Right lobe of liver (tissue), 4 donors: ENCODE measurements at regions not wholly inside any gene's neighbourhood (a gene's known extent, or its start where the extent isn't known, plus 50 kb on each side); places are given as distances from the start of the nearest gene placed in this dataset.

ENCODE experiments used
- POLR2A ChIP-seq: fragments of 450-650 bp; IDR thresholded peaks from one replicate; pipeline ENCODE4 v1.6.1; 2017; ENCODE audit warnings: antibody characterized with exemption, mild to moderate bottlenecking
- TF ChIP-seq, protein P1 (sequence below), 4 donors: fragments of 200-600 bp in 3 of 4; fragments of 450-650 bp in 1 of 4; IDR thresholded peaks; one replicate each; pipeline versions ENCODE4 v1.5.1 to v1.8.0; 2016 to 2022; ENCODE audit warnings: antibody characterized with exemption in 4 of 4, mild to moderate bottlenecking in 2 of 4
- donor health status: DM: no; HTN: no; CAD: no.
- donor health status: DM: no; HTN: no; CAD: no.
- donor health status: DM: no; HTN: yes; CAD: no.

DNA sequence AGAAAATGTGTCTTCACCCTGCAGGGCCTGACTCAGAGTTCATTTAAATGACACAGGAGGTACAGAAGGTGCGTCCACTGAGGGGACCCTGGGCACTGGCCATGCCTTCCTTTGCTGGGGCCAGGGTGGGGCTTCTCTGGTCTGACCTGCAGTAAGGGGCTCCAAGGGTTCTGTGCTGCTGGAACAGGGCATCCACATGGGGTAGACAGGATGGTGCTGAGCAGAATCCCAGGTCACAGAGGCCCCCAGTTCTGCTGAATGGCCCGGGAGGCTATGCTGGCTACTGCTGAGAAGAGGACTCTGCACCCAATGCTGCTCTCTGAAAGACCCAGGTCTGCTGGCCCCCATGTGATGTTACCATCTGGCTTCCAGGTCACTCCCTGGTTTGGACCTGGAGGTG lies 150.4 kb upstream of the GGTLC1 start:
- TF ChIP-seq, protein P1, sequence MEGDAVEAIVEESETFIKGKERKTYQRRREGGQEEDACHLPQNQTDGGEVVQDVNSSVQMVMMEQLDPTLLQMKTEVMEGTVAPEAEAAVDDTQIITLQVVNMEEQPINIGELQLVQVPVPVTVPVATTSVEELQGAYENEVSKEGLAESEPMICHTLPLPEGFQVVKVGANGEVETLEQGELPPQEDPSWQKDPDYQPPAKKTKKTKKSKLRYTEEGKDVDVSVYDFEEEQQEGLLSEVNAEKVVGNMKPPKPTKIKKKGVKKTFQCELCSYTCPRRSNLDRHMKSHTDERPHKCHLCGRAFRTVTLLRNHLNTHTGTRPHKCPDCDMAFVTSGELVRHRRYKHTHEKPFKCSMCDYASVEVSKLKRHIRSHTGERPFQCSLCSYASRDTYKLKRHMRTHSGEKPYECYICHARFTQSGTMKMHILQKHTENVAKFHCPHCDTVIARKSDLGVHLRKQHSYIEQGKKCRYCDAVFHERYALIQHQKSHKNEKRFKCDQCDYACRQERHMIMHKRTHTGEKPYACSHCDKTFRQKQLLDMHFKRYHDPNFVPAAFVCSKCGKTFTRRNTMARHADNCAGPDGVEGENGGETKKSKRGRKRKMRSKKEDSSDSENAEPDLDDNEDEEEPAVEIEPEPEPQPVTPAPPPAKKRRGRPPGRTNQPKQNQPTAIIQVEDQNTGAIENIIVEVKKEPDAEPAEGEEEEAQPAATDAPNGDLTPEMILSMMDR (IDR thresholded peaks at IDR 0.05): no peak
- no peak for TF ChIP-seq POLR2A
